ENCODE measurements at regions not wholly inside any gene's neighbourhood (a gene's known extent, or its start where the extent isn't known, plus 50 kb on each side); places are given as distances from the start of the nearest gene placed in this dataset.

DNA sequence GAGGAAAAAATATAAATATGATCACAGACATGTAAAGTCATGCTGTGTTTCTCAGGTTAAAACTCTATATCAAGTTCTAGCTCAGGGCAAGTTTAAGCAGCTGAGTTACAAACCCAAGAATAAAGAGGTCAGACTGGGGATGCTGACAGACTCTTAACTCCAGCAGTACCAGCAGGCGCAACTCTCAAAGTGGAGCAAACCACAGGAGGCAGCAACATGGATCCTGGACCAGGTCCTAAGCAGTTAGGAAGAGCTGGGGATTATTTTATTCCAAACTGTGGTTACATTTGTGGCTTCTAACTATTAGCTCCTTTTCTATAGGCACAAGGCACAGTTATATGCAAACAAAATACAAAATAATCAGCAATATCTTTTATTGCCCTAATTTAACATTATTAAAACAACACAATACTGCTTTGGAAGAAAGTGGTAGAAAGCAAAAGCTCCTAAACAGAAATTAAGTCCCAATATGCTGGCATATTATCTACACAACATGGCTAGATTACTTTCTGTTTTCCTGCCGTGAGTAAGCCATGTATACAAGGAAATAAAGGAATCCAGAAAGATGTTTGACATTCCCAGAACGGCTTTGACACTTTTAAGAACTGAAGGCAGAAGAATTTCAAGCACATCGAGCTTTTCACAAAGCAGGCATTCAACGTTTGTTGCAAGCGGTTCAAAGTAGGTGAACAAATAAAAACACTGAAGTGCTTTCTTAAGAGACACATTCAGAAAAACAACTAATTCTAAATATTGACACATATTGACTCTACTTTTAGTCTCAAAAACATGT, 378.8 kb upstream of the ZNF608 start:
- TF ChIP-seq POLR2A (IDR thresholded peaks at IDR 0.05; ENCODE audit: low read length) (no peak), GATA1 (IDR thresholded peaks at IDR 0.05; ENCODE audit: low read depth, low read length) (no peak)

All from erythroblast (primary cell).